ENCODE measurements at regions not wholly inside any gene's neighbourhood (a gene's known extent, or its start where the extent isn't known, plus 50 kb on each side); places are given as distances from the start of the nearest gene placed in this dataset.
"Not testable (repeated sequence)": the region's sequence is repeated elsewhere in the genome, so short reads cannot be mapped to it uniquely, and the experiment has no call there.

- DNase-seq = no peak
Observed at GRCh38 chr10:33952692-33953360, 618.4 kb upstream of the NRP1 start.

GRCh38 chr10:33950206-33950605 is 615.7 kb upstream of the NRP1 start:
- no peak for DNase-seq

- DNase-seq = no peak
Observed at GRCh38 chr10:33947544-33947943, 613.1 kb upstream of the NRP1 start.

- no peak for DNase-seq
Observed at GRCh38 chr10:33945051-33945450, 610.6 kb upstream of the NRP1 start.

- no peak for DNase-seq
Observed at GRCh38 chr10:33942508-33942907, 608.0 kb upstream of the NRP1 start.

- DNase-seq = peak; percentile 57
Observed at GRCh38 chr10:33939892-33940291, 605.4 kb upstream of the NRP1 start.

- no peak for DNase-seq
Observed at GRCh38 chr10:33939410-33939809, 604.9 kb upstream of the NRP1 start.

- DNase-seq = no peak
Observed at GRCh38 chr10:33938001-33938400, 603.5 kb upstream of the NRP1 start.

- no peak for DNase-seq
Observed at GRCh38 chr10:33937036-33937730, 602.7 kb upstream of the NRP1 start.

GRCh38 chr10:33935350-33935749 is 600.9 kb upstream of the NRP1 start:
- DNase-seq = no peak

GRCh38 chr10:33930079-33930478 is 595.6 kb upstream of the NRP1 start:
- DNase-seq = no peak

GRCh38 chr10:33927347-33927746 is 592.9 kb upstream of the NRP1 start:
- no peak for DNase-seq

GRCh38 chr10:33921970-33922605 is 587.6 kb upstream of the NRP1 start:
- no peak for DNase-seq

GRCh38 chr10:33920351-33920750 is 585.9 kb upstream of the NRP1 start:
- no peak for DNase-seq

GRCh38 chr10:33919244-33919643 is 584.8 kb upstream of the NRP1 start:
- no peak for DNase-seq

GRCh38 chr10:33917069-33917780 is 582.8 kb upstream of the NRP1 start:
- no peak for DNase-seq

GRCh38 chr10:33914746-33915145 is 580.3 kb upstream of the NRP1 start:
- no peak for DNase-seq

- no peak for DNase-seq
Observed at GRCh38 chr10:33913194-33913593, 578.7 kb upstream of the NRP1 start.

- not testable (repeated sequence) for DNase-seq
Observed at GRCh38 chr10:33909476-33909875, 575.0 kb upstream of the NRP1 start.

GRCh38 chr10:33901166-33901565 is 566.7 kb upstream of the NRP1 start:
- no peak for DNase-seq

GRCh38 chr10:33900596-33900995 is 566.1 kb upstream of the NRP1 start:
- DNase-seq = no peak

GRCh38 chr10:33899578-33900531 is 565.4 kb upstream of the NRP1 start:
- no peak for DNase-seq
